ENCODE measurements at regions not wholly inside any gene's neighbourhood (a gene's known extent, or its start where the extent isn't known, plus 50 kb on each side); places are given as distances from the start of the nearest gene placed in this dataset.
"Not testable (repeated sequence)": the region's sequence is repeated elsewhere in the genome, so short reads cannot be mapped to it uniquely, and the experiment has no call there.

- DNase-seq, result no peak
These were observed 969.8 kb upstream of the ADGRL4 start for GRCh38 chr1:79976287-79976686.

- DNase-seq, result no peak
These were observed 968.1 kb upstream of the ADGRL4 start for GRCh38 chr1:79974659-79975058.

GRCh38 chr1:79969886-79970285 lies 963.4 kb upstream of the ADGRL4 start:
- no peak for DNase-seq

- DNase-seq, result no peak
These were observed 959.9 kb upstream of the ADGRL4 start for GRCh38 chr1:79966438-79966837.

- no peak for DNase-seq
These were observed 953.1 kb upstream of the ADGRL4 start for GRCh38 chr1:79959635-79960034.

GRCh38 chr1:79955966-79956365 lies 949.4 kb upstream of the ADGRL4 start:
- no peak for DNase-seq

- no peak for DNase-seq
These were observed 944.0 kb upstream of the ADGRL4 start for GRCh38 chr1:79950511-79950910.

- no peak for DNase-seq
These were observed 938.9 kb upstream of the ADGRL4 start for GRCh38 chr1:79945391-79945790.

- no peak for DNase-seq
These were observed 922.8 kb upstream of the ADGRL4 start for GRCh38 chr1:79929356-79929755.

- no peak for DNase-seq
These were observed 922.4 kb upstream of the ADGRL4 start for GRCh38 chr1:79928901-79929300.

- no peak for DNase-seq
These were observed 914.6 kb upstream of the ADGRL4 start for GRCh38 chr1:79920960-79921669.

- DNase-seq, result no peak
These were observed 908.4 kb upstream of the ADGRL4 start for GRCh38 chr1:79914896-79915295.

- DNase-seq, result no peak
These were observed 906.3 kb upstream of the ADGRL4 start for GRCh38 chr1:79912813-79913212.

- no peak for DNase-seq
These were observed 896.8 kb upstream of the ADGRL4 start for GRCh38 chr1:79903321-79903720.

GRCh38 chr1:79902418-79902817 lies 895.9 kb upstream of the ADGRL4 start:
- DNase-seq, result no peak

GRCh38 chr1:79899914-79900313 lies 893.4 kb upstream of the ADGRL4 start:
- DNase-seq, result no peak

- no peak for DNase-seq
These were observed 889.6 kb upstream of the ADGRL4 start for GRCh38 chr1:79896140-79896539.

GRCh38 chr1:79895573-79895972 lies 889.0 kb upstream of the ADGRL4 start:
- DNase-seq, result no peak

- not testable (repeated sequence) for DNase-seq
These were observed 887.6 kb upstream of the ADGRL4 start for GRCh38 chr1:79894129-79894528.

GRCh38 chr1:79887059-79887458 lies 880.5 kb upstream of the ADGRL4 start:
- no peak for DNase-seq

GRCh38 chr1:79885101-79885500 lies 878.6 kb upstream of the ADGRL4 start:
- DNase-seq, result no peak

GRCh38 chr1:79877086-79877485 lies 870.6 kb upstream of the ADGRL4 start:
- no peak for DNase-seq

- no peak for DNase-seq
These were observed 868.7 kb upstream of the ADGRL4 start for GRCh38 chr1:79875187-79875586.

GRCh38 chr1:79874289-79874688 lies 867.8 kb upstream of the ADGRL4 start:
- no peak for DNase-seq

GRCh38 chr1:79859212-79859948 lies 852.9 kb upstream of the ADGRL4 start:
- no peak for DNase-seq
